HG03575 (cell line): ENCODE measurements at regions not wholly inside any gene's neighbourhood (a gene's known extent, or its start where the extent isn't known, plus 50 kb on each side); places are given as distances from the start of the nearest gene placed in this dataset.
"Not testable (repeated sequence)": the region's sequence is repeated elsewhere in the genome, so short reads cannot be mapped to it uniquely, and the experiment has no call there.

Experiments used
- ATAC-seq: cut with Tn5 transposase; IDR thresholded peaks from one replicate; pipeline ENCODE4 v1.9.1; 2021; ENCODE audit not compliant: unreplicated experiment, insufficient number of reproducible peaks, low FRiP score; ENCODE audit errors: extremely low read depth

DNA sequence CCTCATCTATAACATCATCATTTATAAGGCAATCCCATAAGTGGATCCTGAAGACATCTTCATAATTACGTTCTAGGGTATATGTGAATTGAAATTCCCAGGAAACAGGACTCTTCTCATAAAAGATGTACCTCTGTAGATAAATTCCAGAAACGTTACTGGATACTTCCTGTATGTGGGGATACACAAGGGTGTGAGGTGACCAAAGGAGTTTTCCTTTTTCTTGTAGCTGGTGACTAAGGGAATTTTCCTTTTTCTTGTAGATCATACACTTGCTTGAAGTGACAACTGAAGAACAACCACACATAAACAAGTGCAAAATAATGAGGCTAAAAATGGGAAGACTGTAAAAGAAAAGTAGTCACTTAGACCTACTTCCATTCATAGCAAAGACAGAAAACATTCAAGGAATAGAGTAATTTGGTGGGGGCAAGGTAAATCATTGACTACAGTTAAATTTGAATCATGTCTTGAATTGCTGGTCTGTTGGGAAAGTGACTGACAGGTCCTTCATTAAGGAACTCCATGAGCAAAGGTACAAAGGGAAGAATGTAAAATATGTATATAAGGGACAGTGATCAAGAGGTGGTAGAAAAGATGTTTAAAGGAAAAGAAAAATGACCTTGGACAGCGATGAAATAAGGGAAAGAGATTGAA lies 53.2 kb upstream of the UBE2E3 start:
- ATAC-seq, result no peak

DNA sequence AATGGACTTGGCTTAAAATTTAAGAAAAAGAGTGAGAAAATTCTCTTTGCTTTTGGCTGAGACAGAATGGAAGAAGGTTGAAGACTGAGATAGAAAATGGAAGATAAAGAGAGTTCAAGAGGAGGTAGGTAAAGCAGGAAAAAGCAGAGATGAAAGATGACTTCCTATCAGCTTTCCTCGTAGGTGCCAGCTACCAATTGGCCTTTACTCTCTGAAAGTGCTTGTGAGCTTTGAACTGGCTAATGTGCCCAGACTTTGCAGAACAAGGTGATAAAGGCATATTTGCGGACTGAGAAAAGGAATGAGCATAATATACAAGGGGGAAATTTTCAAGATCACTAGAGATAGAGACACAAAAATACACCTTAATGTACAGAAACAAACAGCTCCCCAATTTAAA lies 54.7 kb upstream of the UBE2E3 start:
- no peak for ATAC-seq

DNA sequence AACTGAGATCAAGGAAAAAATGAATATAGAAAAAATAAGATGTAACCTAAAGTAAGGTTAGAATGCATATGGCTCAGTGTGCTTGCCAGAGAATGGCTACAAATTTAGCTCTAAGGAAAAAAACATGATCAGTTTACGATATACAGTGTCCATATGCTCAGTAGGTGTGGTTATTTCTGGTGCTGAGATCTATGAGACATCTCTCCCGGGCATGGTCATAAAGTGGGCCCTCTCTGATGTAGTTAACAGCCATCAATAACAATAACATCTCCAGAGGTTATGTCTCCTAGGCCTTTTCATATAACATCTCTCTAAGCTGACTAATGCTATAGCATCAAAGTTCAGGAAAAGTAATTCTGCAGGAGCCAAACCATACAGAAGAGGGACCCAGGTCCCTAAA lies 56.3 kb upstream of the UBE2E3 start:
- no peak for ATAC-seq

DNA sequence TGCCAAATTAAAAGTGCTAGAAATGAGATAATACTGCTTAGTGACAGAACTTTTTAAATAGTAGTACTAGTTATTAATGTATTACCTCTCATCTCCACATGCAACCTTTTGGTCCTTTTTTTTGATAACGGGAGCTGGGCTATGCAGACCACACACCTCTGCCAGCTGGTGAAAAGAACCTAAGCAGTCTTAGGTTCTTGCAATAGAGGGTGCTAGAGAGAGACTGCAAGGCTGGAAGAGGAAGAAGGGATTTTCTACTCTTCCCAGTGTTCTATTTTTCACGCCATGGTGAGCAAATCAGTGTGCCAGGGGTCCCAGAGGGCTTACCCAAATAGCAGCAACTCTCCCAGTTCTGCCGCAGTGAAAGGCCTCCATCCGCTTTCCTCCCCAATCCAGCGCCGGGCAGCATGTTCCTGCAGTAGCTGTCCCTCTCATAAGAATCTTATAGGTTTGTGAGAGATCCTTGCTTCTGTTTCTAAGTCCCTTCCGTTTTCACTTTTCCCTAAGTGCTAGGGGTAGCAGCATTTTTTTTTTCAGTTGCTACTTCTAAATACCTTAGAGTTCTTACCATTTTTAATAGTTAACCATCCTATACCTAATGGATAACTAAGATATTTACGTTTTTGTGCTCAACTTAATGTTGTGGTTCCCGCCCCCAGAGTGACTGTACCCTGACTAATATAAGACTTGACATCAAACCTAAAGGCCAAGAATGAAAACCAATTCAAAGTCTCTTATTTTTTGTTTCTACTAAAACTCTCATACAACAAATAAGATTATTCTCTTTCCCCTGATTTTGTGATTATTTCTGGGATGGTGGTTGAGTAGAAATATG lies 69.4 kb upstream of the UBE2E3 start:
- ATAC-seq, result no peak

DNA sequence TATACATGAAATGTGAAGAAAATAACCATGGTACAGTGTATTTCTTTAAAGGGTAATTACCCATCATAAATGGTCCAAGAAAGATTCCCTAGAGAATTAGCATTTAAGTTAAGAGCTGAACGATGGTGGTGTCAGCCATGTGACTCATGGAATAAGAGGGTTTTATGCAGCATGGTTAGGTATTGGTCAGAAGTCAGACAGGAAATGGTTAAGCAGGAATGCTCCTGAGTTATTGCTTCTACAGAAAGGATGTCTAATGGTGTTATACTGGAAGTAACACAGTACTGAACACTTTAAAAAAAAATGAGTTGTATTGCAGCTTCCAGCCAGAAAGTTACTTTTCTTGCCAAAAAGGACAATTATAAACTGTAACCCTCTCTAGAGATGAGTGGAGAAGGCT lies 72.7 kb upstream of the UBE2E3 start:
- no peak for ATAC-seq

DNA sequence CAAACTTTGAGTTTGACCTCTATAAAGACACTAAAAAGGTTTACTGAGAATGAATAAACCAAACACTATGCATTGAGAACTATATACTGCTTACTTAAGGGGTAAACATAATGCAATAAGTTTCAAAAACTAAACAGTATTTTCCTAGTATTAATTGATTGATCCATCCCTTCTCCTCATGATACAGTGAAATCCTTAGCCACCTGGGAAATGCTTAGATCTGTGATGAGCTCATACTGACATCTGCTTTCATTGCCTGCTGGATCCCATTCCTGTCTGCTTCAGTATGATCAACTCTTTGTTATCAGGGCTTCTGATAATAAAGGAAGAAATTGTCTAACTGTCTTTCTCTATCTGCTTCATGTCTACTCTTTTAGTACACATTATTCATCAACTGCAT lies 74.9 kb upstream of the UBE2E3 start:
- no peak for ATAC-seq

DNA sequence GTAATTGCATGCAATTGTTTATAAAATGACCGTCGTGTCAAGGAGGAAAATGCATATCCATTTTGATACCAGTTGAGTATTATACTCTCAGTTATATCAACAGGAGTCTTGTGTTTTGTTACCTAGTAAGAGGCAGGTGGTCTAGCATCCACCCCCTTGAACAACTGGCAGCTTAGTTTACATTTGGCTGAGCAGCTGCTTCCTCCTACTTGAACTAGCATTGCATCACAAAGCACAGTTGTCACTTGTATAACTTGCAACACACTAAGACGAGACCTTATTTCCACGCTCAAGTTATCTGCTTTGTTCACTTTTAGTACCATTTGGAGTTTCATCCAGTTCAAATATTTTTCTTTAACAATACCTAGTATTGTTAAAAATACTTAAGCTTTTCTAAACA lies 75.4 kb upstream of the UBE2E3 start:
- ATAC-seq, result no peak

DNA sequence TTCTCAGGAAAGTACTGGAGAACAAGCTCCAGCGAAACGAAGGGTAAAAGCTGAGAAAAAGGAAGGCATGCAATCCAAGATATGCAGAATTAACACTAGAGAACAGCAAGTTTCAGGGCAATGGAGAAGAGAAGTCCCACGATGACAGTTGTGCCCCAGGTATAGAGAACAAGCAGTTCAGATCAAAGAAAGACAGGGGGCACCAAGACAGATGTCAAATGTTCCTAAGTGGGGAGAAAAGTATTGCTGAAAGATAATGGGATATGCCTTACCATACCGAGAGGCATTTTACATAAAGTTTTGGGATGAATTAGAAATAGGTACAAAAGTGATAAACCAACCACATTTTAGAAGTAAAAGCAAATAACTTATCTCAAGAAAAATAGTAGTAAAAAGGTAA lies 79.1 kb upstream of the UBE2E3 start:
- no peak for ATAC-seq

DNA sequence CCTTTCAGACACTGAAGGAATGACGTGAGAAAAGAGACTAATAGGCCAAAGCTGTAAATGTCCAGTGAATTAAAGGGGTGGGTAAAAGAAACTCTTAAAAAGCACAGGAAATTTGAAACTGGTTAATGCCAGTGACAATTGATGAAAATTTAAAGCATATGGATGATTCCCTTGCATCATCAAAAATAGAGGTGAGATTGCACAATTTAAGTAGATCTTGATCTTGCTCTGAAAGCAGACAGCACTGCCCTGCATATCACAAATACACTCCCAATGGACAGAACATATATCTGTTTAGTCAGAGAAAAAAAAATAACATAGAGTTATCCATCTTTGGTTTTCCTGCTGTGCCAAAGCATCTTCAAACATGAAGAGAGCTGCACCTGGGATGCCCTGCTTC lies 86.7 kb upstream of the UBE2E3 start:
- ATAC-seq, result no peak

DNA sequence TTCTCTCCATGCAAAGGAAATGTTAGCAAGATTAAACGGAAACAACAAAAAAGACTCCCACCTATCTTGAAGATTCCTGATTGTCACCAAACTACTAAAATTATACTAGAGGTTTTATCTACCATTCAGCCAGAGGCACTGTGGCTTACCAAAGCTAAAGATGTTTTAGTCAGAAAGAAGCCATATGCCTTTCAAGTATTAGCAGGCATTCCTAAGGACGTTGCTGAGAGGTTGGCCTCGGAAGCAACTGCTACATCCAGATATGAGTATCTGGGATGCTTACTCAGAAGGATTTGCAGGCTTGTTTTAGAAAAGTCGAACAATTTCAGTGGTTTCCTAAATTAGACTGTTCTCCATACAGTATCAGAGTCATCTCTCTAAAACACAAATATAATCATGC lies 88.3 kb upstream of the UBE2E3 start:
- no peak for ATAC-seq

DNA sequence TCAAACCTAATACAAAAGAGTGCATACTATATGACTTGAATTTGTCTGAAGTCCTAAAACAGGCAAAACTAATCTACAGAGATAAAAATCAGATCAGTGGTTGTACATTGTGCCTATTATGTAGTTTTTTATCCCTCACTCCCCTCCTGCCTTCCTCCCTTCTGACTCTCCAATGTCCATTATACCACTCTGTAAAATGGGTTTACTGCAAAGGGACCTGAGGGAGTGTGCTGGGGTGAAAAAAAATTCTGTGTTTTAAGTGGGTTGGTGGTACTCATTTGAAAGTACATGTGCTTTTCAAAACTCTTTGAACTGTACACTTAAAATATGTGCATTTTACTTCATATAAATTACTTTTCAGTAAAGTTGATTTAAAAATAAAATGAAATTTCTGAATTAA lies 89.0 kb upstream of the UBE2E3 start:
- ATAC-seq, result no peak

DNA sequence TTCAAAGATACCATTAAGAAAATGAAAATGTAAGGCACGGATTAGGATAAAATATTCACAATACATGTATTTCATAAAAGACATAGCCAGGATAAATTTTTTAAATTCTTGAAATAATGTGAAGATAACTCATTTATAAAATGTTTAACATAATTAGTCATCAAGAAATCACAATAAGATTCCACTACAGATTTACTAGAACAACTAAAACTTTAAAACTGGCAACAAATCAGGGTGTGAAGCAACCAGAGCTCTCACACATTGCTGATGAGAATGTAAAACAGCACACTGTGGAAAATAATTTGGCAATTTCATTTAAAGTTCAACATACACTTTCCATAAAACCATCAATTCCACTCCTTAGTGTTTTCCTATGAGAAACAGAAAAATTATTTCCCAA lies 89.6 kb upstream of the UBE2E3 start:
- no peak for ATAC-seq

DNA sequence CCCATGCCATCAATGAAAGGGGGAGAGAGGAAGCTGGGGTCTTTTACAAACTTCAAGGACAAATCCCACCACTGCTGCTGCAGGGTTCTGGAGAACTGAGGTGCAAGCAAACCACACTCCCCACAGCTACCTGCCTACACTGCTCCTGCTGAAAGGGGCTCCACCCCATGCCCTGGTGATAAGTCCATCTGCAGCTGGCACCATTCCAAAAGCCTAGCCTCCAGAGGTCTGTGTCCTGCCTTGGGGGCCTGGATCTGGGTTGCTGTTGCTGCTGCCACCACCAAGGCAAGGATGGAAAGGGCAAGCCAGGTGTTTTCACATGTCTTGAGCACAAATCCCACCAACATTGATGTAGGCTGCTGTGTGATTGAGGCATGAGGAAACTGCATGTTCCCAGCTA lies 97.4 kb upstream of the UBE2E3 start:
- ATAC-seq, result no peak

DNA sequence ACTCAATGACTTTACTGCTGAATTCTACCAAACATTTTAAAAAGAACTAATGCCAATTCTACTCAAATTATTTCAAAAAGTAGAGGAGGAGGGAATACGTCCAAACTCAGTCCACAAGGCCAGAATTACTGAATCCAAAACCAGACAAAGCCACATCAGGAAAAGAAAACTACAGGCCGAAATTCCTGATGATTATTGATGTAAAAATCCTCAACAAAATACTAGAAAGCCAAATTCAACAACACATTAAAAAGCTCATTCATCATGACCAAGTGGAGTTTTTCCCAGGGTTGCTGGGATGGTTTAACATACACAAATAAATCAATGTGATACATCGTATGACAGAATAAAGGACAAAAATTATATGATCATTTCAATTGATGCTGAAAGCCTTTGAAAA lies 103.9 kb upstream of the UBE2E3 start:
- ATAC-seq, result no peak

DNA sequence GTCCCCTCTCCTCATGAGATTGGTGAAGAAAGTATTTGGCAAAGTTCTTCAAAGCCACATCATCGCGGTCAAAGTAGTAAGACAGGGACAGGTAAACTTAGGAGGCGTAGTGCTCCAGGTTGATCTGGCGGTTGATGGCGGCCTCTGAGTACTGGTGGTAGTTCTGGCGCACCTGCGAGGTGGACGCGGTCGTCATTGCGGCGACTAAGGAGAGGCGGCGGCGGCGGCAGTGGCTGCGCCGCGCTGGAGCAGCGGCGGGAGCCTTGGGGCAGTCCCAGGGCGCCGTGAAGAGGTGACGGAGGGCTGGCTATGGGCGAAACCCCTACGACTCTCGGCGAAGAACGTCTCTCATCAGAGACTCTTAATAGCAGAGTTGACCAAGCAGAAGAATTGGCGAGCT lies 107.2 kb upstream of the UBE2E3 start:
- no peak for ATAC-seq

DNA sequence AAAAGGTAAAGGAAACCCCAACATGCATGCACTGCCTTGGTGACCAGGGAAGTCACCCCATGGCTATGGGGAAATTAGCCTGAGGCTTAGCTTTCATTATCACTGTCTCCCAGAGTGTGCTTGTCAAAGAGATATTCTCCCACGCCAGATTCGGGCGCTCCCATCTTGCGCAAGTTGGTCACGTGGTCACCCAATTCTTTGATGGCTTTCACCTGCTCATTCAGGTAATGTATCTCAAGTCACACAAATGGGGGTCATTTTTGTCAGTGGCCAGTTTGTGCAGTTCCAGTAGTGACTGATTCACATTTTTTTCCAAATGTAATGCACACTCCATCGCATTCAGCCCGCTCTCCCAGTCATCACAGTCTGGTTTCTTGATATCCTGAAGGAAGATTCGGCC lies 107.6 kb upstream of the UBE2E3 start:
- not testable (repeated sequence) for ATAC-seq

DNA sequence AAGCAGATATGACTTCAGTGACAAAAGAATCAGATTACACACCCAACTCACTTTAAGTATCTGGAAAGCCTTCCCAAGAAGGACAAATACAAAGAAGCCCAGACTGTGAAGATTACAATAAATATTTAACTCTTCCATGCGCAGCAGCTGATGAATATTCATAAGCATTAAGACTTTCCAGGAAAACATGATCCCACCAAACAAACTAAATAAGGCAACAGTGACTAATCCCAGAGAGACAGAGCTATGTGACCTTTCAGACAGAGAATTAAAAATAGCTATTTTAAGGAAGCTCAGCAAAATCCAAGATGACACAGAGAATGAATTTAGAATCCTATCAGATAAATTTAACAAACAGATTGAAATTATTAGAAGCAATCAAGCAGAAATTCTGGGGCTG lies 108.2 kb upstream of the UBE2E3 start:
- no peak for ATAC-seq

DNA sequence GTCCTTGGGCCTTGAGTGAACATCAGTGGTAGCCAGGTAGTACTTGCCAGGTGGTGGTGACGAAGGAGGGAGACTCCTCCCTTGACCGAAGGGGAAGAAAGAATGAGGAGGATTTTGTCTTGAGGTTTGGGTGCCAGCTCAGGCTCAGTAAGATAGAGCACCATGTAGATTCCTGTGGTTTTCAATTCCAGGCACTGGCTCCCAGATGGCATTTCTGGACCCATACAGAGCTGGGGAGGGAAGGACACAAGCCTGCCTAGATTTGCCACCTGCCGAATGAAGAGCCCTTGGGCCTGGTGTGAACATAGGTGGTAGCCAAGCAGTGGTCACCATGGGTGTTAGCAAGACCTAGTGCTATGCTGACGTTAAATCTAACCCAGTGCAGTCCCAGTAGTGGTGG lies 108.8 kb upstream of the UBE2E3 start:
- ATAC-seq, result no peak

DNA sequence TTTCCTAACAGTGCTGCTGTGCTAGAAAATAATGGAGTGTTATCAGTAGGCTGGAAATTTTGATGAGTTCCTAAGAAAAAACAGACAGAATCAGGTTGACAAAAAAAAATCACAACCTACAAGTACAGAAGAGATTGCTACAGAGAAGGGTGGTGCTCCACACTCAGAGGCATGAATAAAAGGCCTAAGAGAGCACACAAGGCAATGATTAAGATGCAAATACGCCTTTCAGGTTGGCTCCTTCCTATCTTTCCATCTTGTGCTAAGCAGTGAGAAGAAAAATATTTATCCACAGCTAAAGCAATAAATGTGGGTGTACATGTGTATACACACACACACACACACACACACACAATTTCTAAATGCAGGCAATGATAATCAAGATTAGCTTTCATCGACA lies 130.6 kb upstream of the UBE2E3 start:
- ATAC-seq, result no peak

DNA sequence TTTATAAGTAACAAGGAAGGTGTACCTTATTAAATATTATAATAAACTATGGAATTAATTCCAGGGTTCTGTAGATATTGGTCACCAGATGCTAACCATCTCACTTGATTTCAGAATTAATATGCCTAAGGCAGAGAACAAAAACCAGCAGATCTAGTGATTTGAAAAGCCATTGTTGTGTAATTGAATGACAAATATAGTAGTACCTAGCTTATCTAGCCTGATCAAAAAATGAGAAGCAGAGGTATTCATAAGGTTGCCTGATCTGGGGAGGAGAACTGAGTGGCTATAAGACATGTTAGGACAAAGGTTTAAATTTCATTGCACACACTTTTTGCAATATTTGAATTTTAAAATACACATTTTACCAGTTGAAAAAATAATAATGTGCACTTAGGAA lies 132.0 kb upstream of the UBE2E3 start:
- no peak for ATAC-seq
